Mesendoderm (in vitro differentiated cells): ENCODE measurements at regions not wholly inside any gene's neighbourhood (a gene's known extent, or its start where the extent isn't known, plus 50 kb on each side); places are given as distances from the start of the nearest gene placed in this dataset.
"Not testable (repeated sequence)": the region's sequence is repeated elsewhere in the genome, so short reads cannot be mapped to it uniquely, and the experiment has no call there.

Source experiments
- DNase-seq: peaks from one replicate; pipeline ENCODE4 v3.0.0; 2013
- H2AK5ac ChIP-seq: 2 replicates; pipeline ENCODE4 v1.6.1; 2013; ENCODE audit warnings: low read length, inconsistent platforms
- H2BK120ac ChIP-seq: 2 replicates; pipeline ENCODE4 v1.6.1; 2013; ENCODE audit warnings: low read depth, mild to moderate bottlenecking, low read length, moderate library complexity, mixed read lengths
- H2BK15ac ChIP-seq: replicated peaks from 2 replicates; pipeline ENCODE4 v1.6.1; 2013; ENCODE audit warnings: low read depth, mild to moderate bottlenecking, moderate library complexity
- H2BK5ac ChIP-seq: 2 replicates; pipeline ENCODE4 v1.6.1; 2013; ENCODE audit warnings: low read length, inconsistent platforms
- H3K18ac ChIP-seq: 2 replicates; pipeline ENCODE4 v1.6.1; 2013; ENCODE audit warnings: mild to moderate bottlenecking, low read length, mixed read lengths
- H3K23ac ChIP-seq: one replicate; pipeline ENCODE4 v1.6.1; 2013; ENCODE audit warnings: low read length
- H3K27ac ChIP-seq: 2 replicates; pipeline ENCODE4 v1.5.1; 2013; ENCODE audit warnings: low read depth, mild to moderate bottlenecking, inconsistent platforms, low read length, moderate library complexity
- H3K27me3 ChIP-seq: 2 replicates; pipeline ENCODE4 v1.6.1; 2013; ENCODE audit warnings: low read length, control low read depth, mild to moderate bottlenecking, inconsistent platforms; ENCODE audit not compliant: insufficient read depth, poor library complexity
- H3K36me3 ChIP-seq: 2 replicates; pipeline ENCODE4 v1.6.1; 2013; ENCODE audit warnings: low read length, inconsistent platforms; ENCODE audit not compliant: control insufficient read depth, insufficient read depth
- H3K4ac ChIP-seq: one replicate; pipeline ENCODE4 v1.6.1; 2013; ENCODE audit warnings: low read depth, mild to moderate bottlenecking, low read length, moderate library complexity
- H3K4me1 ChIP-seq: 2 replicates; pipeline ENCODE4 v1.6.1; 2013; ENCODE audit warnings: low read depth, low read length, inconsistent platforms; ENCODE audit not compliant: control insufficient read depth
- H3K4me2 ChIP-seq: 2 replicates; pipeline ENCODE4 v1.6.1; 2013; ENCODE audit warnings: low read length
- H3K4me3 ChIP-seq: 2 replicates; pipeline ENCODE4 v1.5.1; 2013; ENCODE audit warnings: mild to moderate bottlenecking, low read length
- H3K56ac ChIP-seq: one replicate; pipeline ENCODE4 v1.6.1; 2013; ENCODE audit warnings: low read length
- H3K79me1 ChIP-seq: 2 replicates; pipeline ENCODE4 v1.6.1; 2013; ENCODE audit warnings: low read length, inconsistent platforms
- H3K79me2 ChIP-seq: 2 replicates; pipeline ENCODE4 v1.6.1; 2013; ENCODE audit warnings: mild to moderate bottlenecking, low read length; ENCODE audit not compliant: control insufficient read depth, insufficient read depth
- H3K9ac ChIP-seq: 2 replicates; pipeline ENCODE4 v1.6.1; 2013; ENCODE audit warnings: low read length, inconsistent platforms
- H4K5ac ChIP-seq: one replicate; pipeline ENCODE4 v1.6.1; 2013; ENCODE audit warnings: low read length
- H4K8ac ChIP-seq: one replicate; pipeline ENCODE4 v1.6.1; 2013; ENCODE audit warnings: low read depth, mild to moderate bottlenecking, control low read depth, low read length, moderate library complexity
- WGBS: extraction: QIAGEN DNeasy Blood & Tissue Kit; methylation state at CpG from one replicate; pipeline ENCODE4 v1.1.7; 2013; ENCODE audit warnings: low lambda C conversion rate, missing lambda C conversion rate; ENCODE audit not compliant: insufficient coverage; ENCODE audit errors: extremely low coverage; 5-methylcytosine and 5-hydroxymethylcytosine counted together

DNA sequence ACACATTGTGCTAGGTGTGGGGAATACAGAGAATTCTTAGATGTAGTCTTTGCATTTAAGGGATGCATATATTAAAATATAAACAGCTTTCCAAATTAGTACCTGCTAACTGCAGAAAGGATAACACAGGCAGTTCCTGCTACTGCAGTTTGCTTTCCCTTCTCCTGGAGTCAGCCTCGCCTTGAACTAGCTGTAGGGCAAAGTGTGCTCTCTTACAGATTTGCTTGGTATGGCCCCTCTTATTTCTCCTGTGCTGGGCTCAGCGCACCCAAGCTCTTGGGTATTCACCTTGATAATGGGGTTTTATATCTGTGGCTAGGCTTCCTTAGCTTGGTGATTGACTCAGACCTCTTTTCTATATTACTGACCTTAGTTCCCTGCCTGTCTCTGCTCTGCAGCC lies 108.4 kb upstream of the PNPT1 start:
- Histone ChIP-seq H3K4me2 (no peak overlapping the region), H2BK120ac (no peak overlapping the region), H3K18ac (no peak overlapping the region), H3K27me3 (no peaks in the 10 kb centered on the region), H3K4me3 (no peak overlapping the region), H3K23ac (no peak overlapping the region), H2BK15ac (no peak overlapping the region), H4K8ac (no peak overlapping the region), H3K4ac (no peak overlapping the region), H3K79me2 (no peaks in the 10 kb centered on the region), H3K79me1 (no peaks in the 10 kb centered on the region), H4K5ac (no peak overlapping the region), H3K27ac (no peak overlapping the region), H3K56ac (no peak overlapping the region), H2AK5ac (no peak overlapping the region), H3K9ac (no peak overlapping the region), H3K36me3 (no peaks in the 10 kb centered on the region), H2BK5ac (no peak overlapping the region), H3K4me1 (no peaks in the 10 kb centered on the region)
- no peak for DNase-seq
- no CpG with 5 or more reads among the region's 2 CpGs for WGBS

DNA sequence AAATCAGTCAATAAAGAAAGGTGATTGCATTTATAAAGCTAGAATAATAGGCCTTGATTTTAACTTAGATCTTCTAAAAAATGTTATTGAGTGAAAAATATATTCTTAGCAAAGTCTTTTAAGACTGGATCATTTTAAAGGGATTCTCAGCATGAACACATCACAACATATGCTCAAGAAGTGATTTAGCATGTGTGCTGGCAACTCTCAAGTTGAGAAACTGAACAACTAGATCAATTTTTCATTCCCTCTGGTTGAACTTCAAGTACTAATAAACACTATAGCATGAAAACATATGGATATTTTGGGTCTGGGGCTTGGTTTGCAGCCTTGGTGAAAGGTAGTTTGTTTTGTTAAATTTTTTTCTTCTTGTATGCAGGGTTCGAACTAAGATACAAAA lies 107.8 kb upstream of the PNPT1 start:
- no peak overlapping the region for H2BK5ac ChIP-seq
- H3K4me2 ChIP-seq, result no peak overlapping the region
- no peak overlapping the region for H3K56ac ChIP-seq
- no peaks in the 10 kb centered on the region for H3K79me1 ChIP-seq
- H3K27me3 ChIP-seq, result no peaks in the 10 kb centered on the region
- no peaks in the 10 kb centered on the region for H3K4me1 ChIP-seq
- H3K4me3 ChIP-seq, result no peak overlapping the region
- no CpG with 5 or more reads among the region's 1 CpG for WGBS
- DNase-seq, result no peak
- H3K27ac ChIP-seq, result no peak overlapping the region
- H2AK5ac ChIP-seq, result no peak overlapping the region
- no peaks in the 10 kb centered on the region for H3K36me3 ChIP-seq
- H2BK120ac ChIP-seq, result no peak overlapping the region
- H4K5ac ChIP-seq, result no peak overlapping the region
- H4K8ac ChIP-seq, result no peak overlapping the region
- H3K4ac ChIP-seq, result no peak overlapping the region
- H3K18ac ChIP-seq, result no peak overlapping the region
- H3K23ac ChIP-seq, result no peak overlapping the region
- no peak overlapping the region for H3K9ac ChIP-seq
- no peaks in the 10 kb centered on the region for H3K79me2 ChIP-seq
- H2BK15ac ChIP-seq, result no peak overlapping the region

DNA sequence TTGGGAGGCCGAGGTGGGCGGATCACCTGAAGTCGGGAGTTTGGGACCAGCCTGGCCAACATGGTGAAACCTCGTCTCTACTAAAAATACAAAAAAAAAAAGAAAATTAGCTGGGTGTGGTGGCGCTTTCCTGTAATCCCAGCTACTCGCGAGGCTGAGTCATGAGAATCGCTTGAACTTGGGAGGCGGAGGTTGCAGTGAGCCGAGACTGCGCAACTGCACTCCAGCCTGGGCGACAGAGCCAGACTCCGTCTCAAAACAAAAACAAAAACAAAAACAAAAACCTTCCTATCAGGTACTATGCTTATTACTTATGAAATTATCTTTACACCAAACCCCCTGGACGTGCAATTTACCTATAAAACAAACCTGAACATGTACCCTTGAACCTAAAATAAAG lies 106.0 kb upstream of the PNPT1 start:
- not testable (repeated sequence) for H3K56ac ChIP-seq, H3K79me2 ChIP-seq, DNase-seq, H2BK5ac ChIP-seq, H2AK5ac ChIP-seq, H3K79me1 ChIP-seq, H3K36me3 ChIP-seq, H3K27ac ChIP-seq, H2BK120ac ChIP-seq, H3K4me2 ChIP-seq, H3K4me3 ChIP-seq, H3K9ac ChIP-seq, H3K4me1 ChIP-seq, H3K4ac ChIP-seq, H2BK15ac ChIP-seq, H3K23ac ChIP-seq, H3K27me3 ChIP-seq, H4K8ac ChIP-seq, H3K18ac ChIP-seq, H4K5ac ChIP-seq
- WGBS, result no CpG with 5 or more reads among the region's 14 CpGs

DNA sequence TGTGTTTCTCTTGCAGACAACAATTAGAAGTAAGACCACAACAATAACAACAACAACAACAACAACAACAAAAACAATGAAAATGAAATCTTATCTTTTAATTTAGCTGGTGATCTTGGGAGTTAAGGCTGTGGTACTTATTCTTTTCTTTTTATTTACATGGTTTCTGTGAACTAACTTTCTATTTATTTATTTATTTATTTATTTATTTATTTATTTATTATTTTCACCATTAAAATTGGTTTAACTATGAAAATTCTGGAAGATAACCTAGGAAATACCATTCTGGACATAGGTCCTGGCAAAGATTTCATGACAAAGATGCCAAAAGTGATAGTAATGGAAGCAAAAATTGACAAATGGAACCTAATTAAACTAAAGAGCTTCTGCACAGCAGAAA lies 102.5 kb upstream of the PNPT1 start:
- no peak for DNase-seq
- no peak overlapping the region for H3K9ac ChIP-seq
- no peaks in the 10 kb centered on the region for H3K4me1 ChIP-seq
- H3K27me3 ChIP-seq, result no peaks in the 10 kb centered on the region
- no peak overlapping the region for H3K4ac ChIP-seq
- H4K8ac ChIP-seq, result no peak overlapping the region
- no peak overlapping the region for H2BK15ac ChIP-seq
- H2BK120ac ChIP-seq, result no peak overlapping the region
- H3K18ac ChIP-seq, result no peak overlapping the region
- H3K4me2 ChIP-seq, result no peak overlapping the region
- no peak overlapping the region for H3K23ac ChIP-seq
- H2AK5ac ChIP-seq, result no peak overlapping the region
- no peak overlapping the region for H2BK5ac ChIP-seq
- no peak overlapping the region for H3K4me3 ChIP-seq
- no peaks in the 10 kb centered on the region for H3K79me1 ChIP-seq
- no peak overlapping the region for H4K5ac ChIP-seq
- H3K79me2 ChIP-seq, result no peaks in the 10 kb centered on the region
- no peaks in the 10 kb centered on the region for H3K36me3 ChIP-seq
- H3K27ac ChIP-seq, result no peak overlapping the region
- H3K56ac ChIP-seq, result no peak overlapping the region

DNA sequence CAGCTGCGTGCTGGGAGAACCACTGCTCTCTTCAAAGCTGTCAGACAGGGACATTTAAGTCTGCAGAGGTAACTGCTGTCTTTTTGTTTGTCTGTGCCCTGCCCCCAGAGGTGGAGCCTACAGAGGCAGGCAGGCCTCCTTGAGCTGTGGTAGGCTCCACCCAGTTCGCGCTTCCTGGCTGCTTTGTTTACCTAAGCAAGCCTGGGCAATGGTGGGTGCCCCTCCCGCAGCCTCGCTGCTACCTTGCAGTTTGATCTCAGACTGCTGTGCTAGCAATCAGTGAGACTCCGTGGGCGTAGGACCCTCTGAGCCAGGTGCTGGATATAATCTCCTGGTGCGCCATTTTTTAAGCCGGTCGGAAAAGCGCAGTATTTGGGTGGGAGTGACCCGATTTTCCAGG lies 100.0 kb upstream of the PNPT1 start:
- H3K27ac ChIP-seq, H3K4me2 ChIP-seq, H3K9ac ChIP-seq, DNase-seq, H3K18ac ChIP-seq, H3K4me1 ChIP-seq, H3K4ac ChIP-seq, H3K4me3 ChIP-seq, H3K36me3 ChIP-seq, H2BK15ac ChIP-seq, H3K23ac ChIP-seq, H2AK5ac ChIP-seq, H2BK120ac ChIP-seq, H4K8ac ChIP-seq, H3K56ac ChIP-seq, H3K27me3 ChIP-seq, H3K79me1 ChIP-seq, H2BK5ac ChIP-seq, H3K79me2 ChIP-seq, H4K5ac ChIP-seq: not testable (repeated sequence)
- WGBS, result no CpG with 5 or more reads among the region's 12 CpGs

DNA sequence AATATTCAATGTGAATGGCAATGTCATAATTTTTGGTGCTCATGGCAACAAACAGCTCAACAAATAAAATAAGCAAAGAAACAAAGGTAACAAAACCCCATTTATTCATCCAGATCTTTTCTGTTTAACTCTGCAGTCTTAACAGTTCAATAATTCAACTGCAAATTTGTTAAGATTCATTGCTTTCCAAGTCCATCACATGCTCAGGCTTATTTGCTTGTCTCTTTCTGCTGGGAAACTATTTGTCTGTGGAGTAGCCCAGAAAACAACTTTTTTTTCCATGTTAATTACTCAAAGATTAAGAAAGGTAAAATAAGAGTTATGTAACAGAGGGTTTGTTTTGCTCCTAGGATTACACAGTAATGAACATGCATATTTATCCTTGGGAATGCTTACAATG lies 92.6 kb upstream of the PNPT1 start:
- Histone ChIP-seq H3K4me2 (no peak overlapping the region), H3K9ac (no peak overlapping the region), H3K23ac (no peak overlapping the region), H2BK120ac (no peak overlapping the region), H2BK5ac (no peak overlapping the region), H3K4ac (no peak overlapping the region), H3K4me1 (no peaks in the 10 kb centered on the region), H3K79me1 (no peaks in the 10 kb centered on the region), H3K79me2 (no peaks in the 10 kb centered on the region), H3K4me3 (no peak overlapping the region), H3K27ac (no peak overlapping the region), H2AK5ac (no peak overlapping the region), H4K5ac (no peak overlapping the region), H3K56ac (no peak overlapping the region), H3K18ac (no peak overlapping the region), H2BK15ac (no peak overlapping the region), H3K27me3 (no peaks in the 10 kb centered on the region), H4K8ac (no peak overlapping the region), H3K36me3 (no peaks in the 10 kb centered on the region)
- no peak for DNase-seq
